Neuronal stem cell (in vitro differentiated cells): ENCODE measurements at regions not wholly inside any gene's neighbourhood (a gene's known extent, or its start where the extent isn't known, plus 50 kb on each side); places are given as distances from the start of the nearest gene placed in this dataset.

Experiments
- DNase-seq: peaks from one replicate; pipeline ENCODE4 v3.0.0-alpha.2; 2013; ENCODE audit warnings: low spot score
- H2AFZ ChIP-seq: one replicate; pipeline ENCODE4 v1.6.1; 2013; ENCODE audit warnings: mild to moderate bottlenecking, low read length, inconsistent platforms
- H2AK5ac ChIP-seq: 2 replicates; pipeline ENCODE4 v1.6.1; 2013; ENCODE audit warnings: low read depth, mild to moderate bottlenecking, inconsistent platforms, low read length, moderate library complexity, mixed read lengths
- H2BK120ac ChIP-seq: 2 replicates; pipeline ENCODE4 v1.6.1; 2013; ENCODE audit warnings: low read depth, mild to moderate bottlenecking, inconsistent platforms, low read length, moderate library complexity, mixed read lengths
- H2BK12ac ChIP-seq: one replicate; pipeline ENCODE4 v1.6.1; 2013; ENCODE audit warnings: low read length, inconsistent platforms
- H2BK15ac ChIP-seq: 2 replicates; pipeline ENCODE4 v1.6.1; 2013; ENCODE audit warnings: mild to moderate bottlenecking, low read length, inconsistent platforms, mixed read lengths
- H2BK5ac ChIP-seq: one replicate; pipeline ENCODE4 v1.6.1; 2013; ENCODE audit warnings: inconsistent platforms, mild to moderate bottlenecking, low read length, moderate library complexity
- H3K14ac ChIP-seq: one replicate; pipeline ENCODE4 v1.6.1; 2013; ENCODE audit warnings: low read length, inconsistent platforms
- H3K18ac ChIP-seq: 2 replicates; pipeline ENCODE4 v1.6.1; 2013; ENCODE audit warnings: low read length, inconsistent platforms
- H3K23ac ChIP-seq: 2 replicates; pipeline ENCODE4 v1.6.1; 2013; ENCODE audit warnings: low read depth, mild to moderate bottlenecking, mixed read lengths, low read length, inconsistent platforms; ENCODE audit not compliant: poor library complexity
- H3K27ac ChIP-seq: replicated peaks from 3 replicates; pipeline ENCODE4 v1.5.1; 2013; ENCODE audit warnings: low read length, inconsistent platforms
- H3K27me3 ChIP-seq, 3 experiments: 2 replicates each; pipeline ENCODE4 v1.6.1; 2013; ENCODE audit warnings: low read length in 3 of 3, mild to moderate bottlenecking in 2 of 3, inconsistent platforms in 1 of 3, low read depth in 1 of 3, mixed read lengths in 1 of 3, moderate library complexity in 1 of 3; ENCODE audit not compliant: control insufficient read depth in 3 of 3, insufficient read depth in 3 of 3
- H3K36me3 ChIP-seq, 2 donors: replicated peaks in 1 of 2; 2 replicates each; pipeline ENCODE4 v1.6.1; 2013; ENCODE audit warnings: low read length in 2 of 2; ENCODE audit not compliant: control insufficient read depth in 2 of 2, insufficient read depth in 2 of 2
- H3K4ac ChIP-seq: 2 replicates; pipeline ENCODE4 v1.6.1; 2013; ENCODE audit warnings: inconsistent platforms, mild to moderate bottlenecking, low read length, moderate library complexity
- H3K4me1 ChIP-seq, 2 donors: 1 replicate in 1 of 2; 2 replicates in 1 of 2; pipeline ENCODE4 v1.6.1; 2013; ENCODE audit warnings: low read length in 2 of 2, low read depth in 1 of 2; ENCODE audit not compliant: control insufficient read depth in 2 of 2, insufficient read depth in 1 of 2
- H3K4me2 ChIP-seq: one replicate; pipeline ENCODE4 v1.6.1; 2013; ENCODE audit warnings: mild to moderate bottlenecking, low read length, inconsistent platforms; ENCODE audit not compliant: insufficient read depth, poor library complexity, severe bottlenecking
- H3K4me3 ChIP-seq, 2 donors: 2 replicates each; pipeline ENCODE4 v1.5.1; 2013; ENCODE audit warnings: low read length in 2 of 2, mild to moderate bottlenecking in 2 of 2, inconsistent platforms in 1 of 2, moderate library complexity in 1 of 2
- H3K79me1 ChIP-seq: one replicate; pipeline ENCODE4 v1.6.1; 2013; ENCODE audit warnings: low read depth, mild to moderate bottlenecking, inconsistent platforms, low read length, moderate library complexity
- H3K9ac ChIP-seq: one replicate; pipeline ENCODE4 v1.6.1; 2013; ENCODE audit warnings: mild to moderate bottlenecking, low read depth, low read length, inconsistent platforms; ENCODE audit not compliant: poor library complexity
- H3K9me3 ChIP-seq, 2 donors: replicated peaks in 1 of 2; 2 replicates each; pipeline versions ENCODE3 to v1.6.1; 2013; ENCODE audit warnings: low read length in 2 of 2, mild to moderate bottlenecking in 2 of 2, inconsistent platforms in 1 of 2, low read depth in 1 of 2, mixed read lengths in 1 of 2, moderate library complexity in 1 of 2; ENCODE audit not compliant: control insufficient read depth in 2 of 2, insufficient read depth in 1 of 2
- H4K8ac ChIP-seq: one replicate; pipeline ENCODE4 v1.6.1; 2013; ENCODE audit warnings: low read depth, mild to moderate bottlenecking, inconsistent platforms, low read length, moderate library complexity
- H4K91ac ChIP-seq: one replicate; pipeline ENCODE4 v1.6.1; 2013; ENCODE audit warnings: low read length, low read depth, mild to moderate bottlenecking, inconsistent platforms; ENCODE audit not compliant: poor library complexity
- WGBS, 2 donors: extraction: QIAGEN DNeasy Blood & Tissue Kit; methylation state at CpG; one replicate each; pipeline ENCODE4 v1.1.7; 2013; ENCODE audit warnings: missing lambda C conversion rate in 2 of 2, mixed read lengths in 1 of 2; ENCODE audit not compliant: insufficient read length in 2 of 2, insufficient replicate concordance in 1 of 2; ENCODE audit errors: extremely low coverage in 2 of 2; 5-methylcytosine and 5-hydroxymethylcytosine counted together

DNA sequence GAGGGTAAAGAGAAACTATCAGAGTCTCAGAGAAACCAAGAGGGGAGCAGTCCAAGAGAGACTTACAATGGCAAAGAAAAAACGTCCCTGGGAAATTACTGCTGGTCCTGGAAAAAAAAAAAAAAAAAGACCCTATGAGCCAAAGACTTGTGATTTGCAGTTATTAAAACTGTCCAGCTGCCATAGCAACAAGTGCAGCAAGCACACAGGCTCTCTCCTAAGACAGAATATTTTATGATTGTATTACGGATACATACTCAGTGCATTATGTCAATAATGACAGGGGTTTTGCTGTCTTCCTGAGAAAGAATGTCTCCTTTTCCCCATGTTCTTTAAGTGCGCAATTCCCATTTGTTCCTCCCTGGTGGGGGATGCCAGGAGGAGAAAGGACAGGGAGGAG is 178.5 kb downstream of the GPAM start:
- Histone ChIP-seq H3K9me3 (peaks cover 0 to under 1% of the 10 kb centered on the region in 2 donors), H3K27ac (no peak overlapping the region), H3K4ac (no peak overlapping the region), H2BK5ac (no peak overlapping the region), H3K4me1 (peaks cover 0 to under 1% of the 10 kb centered on the region in 2 donors), H3K36me3 (no peaks in the 10 kb centered on the region), H4K91ac (no peak overlapping the region), H2AFZ (no peak overlapping the region), H2AK5ac (no peak overlapping the region), H3K79me1 (no peaks in the 10 kb centered on the region), H3K27me3 (no peaks in the 10 kb centered on the region), H2BK12ac (no peak overlapping the region), H3K14ac (no peak overlapping the region), H3K9ac (no peak overlapping the region), H3K4me3 (no peak overlapping the region), H3K23ac (no peak overlapping the region), H4K8ac (no peak overlapping the region), H2BK120ac (no peak overlapping the region), H3K18ac (no peak overlapping the region), H3K4me2 (no peak overlapping the region), H2BK15ac (no peak overlapping the region)
- DNase-seq = no peak
- WGBS, 2 donors = no CpG with 5 or more reads among the region's 3 CpGs

GRCh38 chr10:112006407-112006806 is 177.2 kb downstream of the GPAM start:
- H3K4me2 ChIP-seq = no peak overlapping the region
- no peak overlapping the region for H3K4ac ChIP-seq
- H3K36me3 ChIP-seq = no peaks in the 10 kb centered on the region
- H2AFZ ChIP-seq = no peak overlapping the region
- no peaks in the 10 kb centered on the region for H3K27me3 ChIP-seq
- DNase-seq = no peak
- H2BK15ac ChIP-seq = no peak overlapping the region
- no CpG with 5 or more reads among the region's 2 CpGs for WGBS, 2 donors
- no peak overlapping the region for H2BK5ac ChIP-seq
- no peak overlapping the region for H3K23ac ChIP-seq
- H2BK12ac ChIP-seq = no peak overlapping the region
- no peak overlapping the region for H3K27ac ChIP-seq
- no peak overlapping the region for H3K14ac ChIP-seq
- no peak overlapping the region for H4K8ac ChIP-seq
- H3K9ac ChIP-seq = no peak overlapping the region
- no peak overlapping the region for H3K4me3 ChIP-seq
- no peak overlapping the region for H2BK120ac ChIP-seq
- no peak overlapping the region for H3K18ac ChIP-seq
- no peaks in the 10 kb centered on the region for H3K79me1 ChIP-seq
- no peak overlapping the region for H4K91ac ChIP-seq
- H3K4me1 ChIP-seq = no peaks in the 10 kb centered on the region
- no peaks in the 10 kb centered on the region for H3K9me3 ChIP-seq
- no peak overlapping the region for H2AK5ac ChIP-seq

DNA sequence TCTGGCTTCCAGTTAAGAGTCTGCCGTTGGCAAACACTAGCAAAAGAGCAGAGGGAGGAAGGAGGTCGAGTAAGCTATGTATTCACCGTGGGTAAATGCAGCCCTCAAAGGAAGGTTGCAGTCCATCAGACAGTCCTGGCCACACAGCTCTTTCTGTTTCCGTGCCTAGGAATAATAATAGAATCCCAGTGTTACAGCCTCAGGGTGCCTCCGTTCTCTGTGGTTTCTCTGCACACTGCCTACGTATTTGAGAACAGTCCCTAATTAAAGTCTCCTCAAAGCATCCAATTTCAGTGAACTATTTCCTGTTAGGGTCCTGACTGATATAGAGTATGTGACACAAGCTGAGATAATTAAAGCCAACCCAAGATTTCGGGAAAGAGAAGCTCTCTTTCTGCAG is 176.7 kb downstream of the GPAM start:
- no peaks in the 10 kb centered on the region for H3K9me3 ChIP-seq
- no peak overlapping the region for H2BK12ac ChIP-seq
- H3K4me2 ChIP-seq = no peak overlapping the region
- H3K79me1 ChIP-seq = no peaks in the 10 kb centered on the region
- H3K23ac ChIP-seq = no peak overlapping the region
- H2BK5ac ChIP-seq = no peak overlapping the region
- H3K27me3 ChIP-seq = no peaks in the 10 kb centered on the region
- H4K8ac ChIP-seq = no peak overlapping the region
- H3K27ac ChIP-seq = no peak overlapping the region
- H3K18ac ChIP-seq = no peak overlapping the region
- H3K14ac ChIP-seq = no peak overlapping the region
- no peak overlapping the region for H4K91ac ChIP-seq
- no peak overlapping the region for H2BK15ac ChIP-seq
- no peak for DNase-seq
- H3K4me1 ChIP-seq = no peaks in the 10 kb centered on the region
- H2AFZ ChIP-seq = no peak overlapping the region
- H2BK120ac ChIP-seq = no peak overlapping the region
- no peak overlapping the region for H3K4ac ChIP-seq
- WGBS, 2 donors = no CpG with 5 or more reads among the region's 7 CpGs
- no peak overlapping the region for H3K9ac ChIP-seq
- no peak overlapping the region for H2AK5ac ChIP-seq
- no peaks in the 10 kb centered on the region for H3K36me3 ChIP-seq
- H3K4me3 ChIP-seq = no peak overlapping the region

DNA sequence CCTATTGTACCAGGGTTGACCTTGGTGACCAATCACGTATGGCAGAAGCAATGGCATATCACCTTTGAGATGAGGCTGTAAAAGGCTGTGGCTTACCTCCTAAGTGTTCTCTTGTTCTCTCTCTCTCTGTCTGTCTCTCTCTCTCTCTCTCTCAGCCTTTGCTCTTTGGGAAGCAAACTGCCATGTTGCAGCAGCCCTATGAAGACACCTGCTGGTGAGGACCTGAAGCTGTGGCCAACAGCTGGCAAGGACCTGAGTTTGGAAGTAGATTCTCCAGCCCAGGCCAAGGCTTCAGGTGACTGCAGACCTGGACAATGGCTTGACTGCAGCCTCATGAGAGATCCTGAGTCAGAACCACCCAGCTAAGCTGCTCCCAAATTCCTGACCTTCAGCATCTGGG is 161.4 kb downstream of the GPAM start:
- DNase-seq = no peak
- no peak overlapping the region for H3K14ac ChIP-seq
- no peak overlapping the region for H2AFZ ChIP-seq
- H2BK5ac ChIP-seq = no peak overlapping the region
- no peak overlapping the region for H3K9ac ChIP-seq
- H3K9me3 ChIP-seq = no peaks in the 10 kb centered on the region
- no peak overlapping the region for H3K4ac ChIP-seq
- H4K8ac ChIP-seq = no peak overlapping the region
- H3K4me1 ChIP-seq = no peaks in the 10 kb centered on the region
- no peak overlapping the region for H3K4me2 ChIP-seq
- H2AK5ac ChIP-seq = no peak overlapping the region
- H2BK12ac ChIP-seq = no peak overlapping the region
- H3K4me3 ChIP-seq = no peak overlapping the region
- no peaks in the 10 kb centered on the region for H3K36me3 ChIP-seq
- H3K18ac ChIP-seq = no peak overlapping the region
- H4K91ac ChIP-seq = no peak overlapping the region
- WGBS, 2 donors = no CpG with 5 or more reads among the region's 1 CpG
- no peaks in the 10 kb centered on the region for H3K79me1 ChIP-seq
- no peak overlapping the region for H3K27ac ChIP-seq
- no peaks in the 10 kb centered on the region for H3K27me3 ChIP-seq
- H3K23ac ChIP-seq = no peak overlapping the region
- H2BK120ac ChIP-seq = no peak overlapping the region
- no peak overlapping the region for H2BK15ac ChIP-seq
